LNCAP (cell line): ENCODE measurements at regions not wholly inside any gene's neighbourhood (a gene's known extent, or its start where the extent isn't known, plus 50 kb on each side); places are given as distances from the start of the nearest gene placed in this dataset.

Experiments
- CTCF ChIP-seq: fragments of 450-650 bp; IDR thresholded peaks from 2 replicates; pipeline ENCODE4 v1.5.1; 2017; ENCODE audit warnings: mild to moderate bottlenecking

- no peak for TF ChIP-seq CTCF
Observed at GRCh38 chr11:127674754-127675153, 674.2 kb upstream of the KIRREL3 start.

GRCh38 chr11:127670374-127671119 is 670.0 kb upstream of the KIRREL3 start:
- no peak for TF ChIP-seq CTCF

GRCh38 chr11:127656116-127656836 is 655.7 kb upstream of the KIRREL3 start:
- no peak for TF ChIP-seq CTCF

GRCh38 chr11:127653076-127653475 is 652.5 kb upstream of the KIRREL3 start:
- no peak for TF ChIP-seq CTCF

- no peak for TF ChIP-seq CTCF
Observed at GRCh38 chr11:127651888-127652221, 651.3 kb upstream of the KIRREL3 start.

- no peak for TF ChIP-seq CTCF
Observed at GRCh38 chr11:127651175-127651887, 650.8 kb upstream of the KIRREL3 start.

GRCh38 chr11:127649958-127650357 is 649.4 kb upstream of the KIRREL3 start:
- TF ChIP-seq CTCF: no peak
